GM12864 (cell line): ENCODE measurements at regions not wholly inside any gene's neighbourhood (a gene's known extent, or its start where the extent isn't known, plus 50 kb on each side); places are given as distances from the start of the nearest gene placed in this dataset.

Source experiments
- DNase-seq: peaks from one replicate; pipeline ENCODE4 v3.0.0-alpha.2; 2011; ENCODE audit warnings: low read depth
- H3K4me3 ChIP-seq: 2 replicates; pipeline ENCODE4 v1.5.1; 2011; ENCODE audit warnings: mild to moderate bottlenecking, low read depth, low read length, control low read depth
- TF ChIP-seq, protein P1 (sequence below): IDR thresholded peaks from 2 replicates; pipeline ENCODE4 v1.5.1; 2011; ENCODE audit warnings: low read depth, mild to moderate bottlenecking, moderate library complexity, low read length, control low read depth, inconsistent platforms; ENCODE audit errors: missing control alignments

DNA sequence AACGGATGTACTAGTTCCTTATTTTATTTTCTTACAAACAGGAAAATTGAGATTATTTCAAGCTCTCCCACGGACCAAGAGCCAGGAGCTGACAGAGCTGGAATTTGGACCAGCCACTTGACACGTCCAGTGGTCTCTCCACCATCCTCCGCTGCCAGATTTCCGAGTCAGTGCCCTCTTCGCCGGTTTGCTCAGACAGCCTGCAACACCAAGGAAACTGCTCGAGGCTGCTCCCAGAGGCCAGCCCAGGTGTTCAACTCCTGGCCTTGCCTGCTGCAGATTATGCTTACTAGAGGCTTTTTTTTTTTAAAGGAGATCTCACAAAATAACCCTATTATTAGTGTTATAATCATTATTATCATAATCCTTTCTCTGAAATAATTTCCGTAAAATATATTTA, 779.8 kb downstream of the RNF144A start:
- TF ChIP-seq, protein P1, sequence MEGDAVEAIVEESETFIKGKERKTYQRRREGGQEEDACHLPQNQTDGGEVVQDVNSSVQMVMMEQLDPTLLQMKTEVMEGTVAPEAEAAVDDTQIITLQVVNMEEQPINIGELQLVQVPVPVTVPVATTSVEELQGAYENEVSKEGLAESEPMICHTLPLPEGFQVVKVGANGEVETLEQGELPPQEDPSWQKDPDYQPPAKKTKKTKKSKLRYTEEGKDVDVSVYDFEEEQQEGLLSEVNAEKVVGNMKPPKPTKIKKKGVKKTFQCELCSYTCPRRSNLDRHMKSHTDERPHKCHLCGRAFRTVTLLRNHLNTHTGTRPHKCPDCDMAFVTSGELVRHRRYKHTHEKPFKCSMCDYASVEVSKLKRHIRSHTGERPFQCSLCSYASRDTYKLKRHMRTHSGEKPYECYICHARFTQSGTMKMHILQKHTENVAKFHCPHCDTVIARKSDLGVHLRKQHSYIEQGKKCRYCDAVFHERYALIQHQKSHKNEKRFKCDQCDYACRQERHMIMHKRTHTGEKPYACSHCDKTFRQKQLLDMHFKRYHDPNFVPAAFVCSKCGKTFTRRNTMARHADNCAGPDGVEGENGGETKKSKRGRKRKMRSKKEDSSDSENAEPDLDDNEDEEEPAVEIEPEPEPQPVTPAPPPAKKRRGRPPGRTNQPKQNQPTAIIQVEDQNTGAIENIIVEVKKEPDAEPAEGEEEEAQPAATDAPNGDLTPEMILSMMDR, result peak; percentile 11
- H3K4me3 ChIP-seq, result no peak overlapping the region
- DNase-seq, result no peak

- H3K4me3 ChIP-seq, result no peak overlapping the region
- no peak for DNase-seq
- TF ChIP-seq, protein P1, result no peak
Observed at GRCh38 chr2:7701791-7702190, 784.6 kb downstream of the RNF144A start.

DNA sequence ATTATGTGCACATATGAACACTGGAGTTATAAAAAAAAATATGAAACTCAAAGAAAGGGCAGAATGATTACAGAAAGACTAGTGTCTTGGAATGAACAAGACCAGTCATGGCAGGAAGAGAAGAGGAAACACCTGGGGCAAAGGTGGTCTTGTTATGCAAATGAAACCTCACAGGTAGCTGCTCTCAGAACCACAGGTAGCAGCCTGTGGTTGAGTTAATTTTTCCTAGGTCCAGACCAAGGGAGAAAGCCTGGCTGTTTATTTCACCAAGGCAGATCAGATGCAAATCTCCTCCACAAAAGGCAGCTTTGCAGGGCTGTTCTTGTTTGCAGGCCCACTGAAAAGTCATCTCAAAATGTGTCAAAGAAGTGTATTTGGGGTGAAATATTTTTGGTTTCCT, 785.8 kb downstream of the RNF144A start:
- TF ChIP-seq, protein P1, result no peak
- no peak overlapping the region for H3K4me3 ChIP-seq
- DNase-seq, result no peak

- no peak for DNase-seq
- no peak overlapping the region for H3K4me3 ChIP-seq
- TF ChIP-seq, protein P1, result no peak
Observed at GRCh38 chr2:7703543-7704144, 786.4 kb downstream of the RNF144A start.

DNA sequence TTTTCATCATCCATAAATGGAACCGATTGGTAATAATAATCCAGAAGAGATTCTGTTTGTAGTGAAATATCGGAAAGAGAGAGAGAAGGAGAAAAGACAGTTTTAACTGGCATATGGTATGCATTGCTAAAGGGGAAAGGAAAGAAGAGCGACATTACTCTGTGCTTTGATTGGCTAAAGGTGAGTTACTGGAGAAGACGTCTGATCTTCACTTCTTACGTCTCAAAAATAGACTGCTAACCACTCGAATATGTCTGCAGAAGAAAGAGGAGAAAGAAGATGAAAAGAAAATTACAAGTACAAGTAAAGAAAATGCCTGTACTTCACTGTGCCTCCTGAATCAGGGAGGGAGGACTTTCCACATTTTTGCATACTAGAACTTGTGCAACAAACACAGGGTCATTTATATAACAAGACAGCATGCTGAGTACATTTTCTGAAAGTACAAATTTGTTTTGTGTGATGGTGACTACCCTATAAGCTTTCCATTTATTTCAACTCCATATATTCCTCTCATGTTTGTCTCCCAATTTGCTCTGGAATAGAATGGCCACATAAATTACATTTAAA, 787.2 kb downstream of the RNF144A start:
- H3K4me3 ChIP-seq, result no peak overlapping the region
- TF ChIP-seq, protein P1, result no peak
- DNase-seq, result no peak

- TF ChIP-seq, protein P1, result no peak
- no peak for DNase-seq
- no peak overlapping the region for H3K4me3 ChIP-seq
Observed at GRCh38 chr2:7706791-7707190, 789.6 kb downstream of the RNF144A start.

GRCh38 chr2:7707723-7708122, 790.5 kb downstream of the RNF144A start:
- DNase-seq, result no peak
- TF ChIP-seq, protein P1, result no peak
- no peak overlapping the region for H3K4me3 ChIP-seq
